OCI-LY1 (cell line): ENCODE measurements at regions not wholly inside any gene's neighbourhood (a gene's known extent, or its start where the extent isn't known, plus 50 kb on each side); places are given as distances from the start of the nearest gene placed in this dataset.

Experiments used
- H2AFZ ChIP-seq: fragments of 200-600 bp; sonication (generic), shearing (Covaris generic); 2 replicates; pipeline ENCODE4 v1.6.0; 2014; ENCODE audit warnings: antibody characterized with exemption, mild to moderate bottlenecking, low read length
- H3F3A ChIP-seq: fragments of 200-600 bp; sonication (generic), shearing (Covaris generic); 2 replicates; pipeline ENCODE4 v1.6.0; 2014; ENCODE audit warnings: mild to moderate bottlenecking, antibody characterized with exemption, low read length, moderate library complexity; ENCODE audit not compliant: insufficient read depth
- H3K27ac ChIP-seq: fragments of 200-600 bp; sonication (generic); 2 replicates; pipeline ENCODE4 v1.5.1; 2014; ENCODE audit warnings: low read length, mixed run types, mild to moderate bottlenecking, low read depth; ENCODE audit not compliant: poor library complexity, severe bottlenecking
- H3K27me3 ChIP-seq: fragments of 200-600 bp; sonication (generic); 2 replicates; pipeline ENCODE4 v1.6.0; 2014; ENCODE audit warnings: antibody characterized with exemption, mild to moderate bottlenecking, low read length, moderate library complexity; ENCODE audit not compliant: insufficient read depth
- H3K36me3 ChIP-seq: fragments of 200-600 bp; sonication (generic); 2 replicates; pipeline ENCODE4 v1.6.1; 2014; ENCODE audit warnings: mild to moderate bottlenecking, antibody characterized with exemption, low read length, moderate library complexity, mixed read lengths; ENCODE audit not compliant: insufficient read depth
- H3K4me1 ChIP-seq: fragments of 200-600 bp; sonication (generic); 2 replicates; pipeline ENCODE4 v1.5.1; 2014; ENCODE audit warnings: mild to moderate bottlenecking, low read length, moderate library complexity; ENCODE audit not compliant: insufficient read depth, severe bottlenecking
- H3K4me2 ChIP-seq: fragments of 200-600 bp; sonication (generic), shearing (Covaris generic); 2 replicates; pipeline ENCODE4 v1.6.1; 2014; ENCODE audit warnings: low read length
- H3K4me3 ChIP-seq: fragments of 200-600 bp; sonication (generic); 2 replicates; pipeline ENCODE4 v1.5.1; 2014; ENCODE audit warnings: low read length, low read depth, mild to moderate bottlenecking, mixed read lengths; ENCODE audit not compliant: poor library complexity, severe bottlenecking
- H3K79me2 ChIP-seq: fragments of 200-600 bp; shearing (Covaris generic); 2 replicates; pipeline ENCODE4 v1.6.1; 2016; ENCODE audit warnings: mixed run types, low read length, mixed read lengths; ENCODE audit not compliant: insufficient read depth
- H3K9ac ChIP-seq: fragments of 200-600 bp; sonication (generic), shearing (Covaris generic); 2 replicates; pipeline ENCODE4 v1.6.1; 2014; ENCODE audit warnings: mild to moderate bottlenecking, low read length, mixed read lengths
- H3K9me2 ChIP-seq: fragments of 200-600 bp; sonication (generic), shearing (Covaris generic); 2 replicates; pipeline ENCODE4 v1.6.1; 2014; ENCODE audit warnings: low read depth, mild to moderate bottlenecking, low read length, mixed read lengths
- H3K9me3 ChIP-seq: fragments of 200-600 bp; shearing (Covaris generic); 2 replicates; pipeline ENCODE4 v1.6.1; 2014; ENCODE audit warnings: low read length, mixed read lengths
- H4K20me1 ChIP-seq: fragments of 200-600 bp; sonication (generic), shearing (Covaris generic); 2 replicates; pipeline ENCODE4 v1.6.0; 2016; ENCODE audit warnings: mild to moderate bottlenecking, low read length; ENCODE audit not compliant: insufficient read depth
- EZH2 ChIP-seq: fragments of 200-600 bp; sonication (generic), shearing (Covaris generic); IDR thresholded peaks from 2 replicates; pipeline ENCODE4 v1.8.0; 2017; ENCODE audit warnings: borderline replicate concordance, mixed run types, mild to moderate bottlenecking, antibody characterized with exemption, low read length, moderate library complexity, mixed read lengths
- TF ChIP-seq, protein P1 (sequence below): fragments of 200-600 bp; sonication (generic), shearing (Covaris generic); IDR thresholded peaks from 2 replicates; pipeline ENCODE4 v1.5.1; 2017; ENCODE audit warnings: mild to moderate bottlenecking, antibody characterized with exemption, low read length, moderate library complexity, mixed read lengths

DNA sequence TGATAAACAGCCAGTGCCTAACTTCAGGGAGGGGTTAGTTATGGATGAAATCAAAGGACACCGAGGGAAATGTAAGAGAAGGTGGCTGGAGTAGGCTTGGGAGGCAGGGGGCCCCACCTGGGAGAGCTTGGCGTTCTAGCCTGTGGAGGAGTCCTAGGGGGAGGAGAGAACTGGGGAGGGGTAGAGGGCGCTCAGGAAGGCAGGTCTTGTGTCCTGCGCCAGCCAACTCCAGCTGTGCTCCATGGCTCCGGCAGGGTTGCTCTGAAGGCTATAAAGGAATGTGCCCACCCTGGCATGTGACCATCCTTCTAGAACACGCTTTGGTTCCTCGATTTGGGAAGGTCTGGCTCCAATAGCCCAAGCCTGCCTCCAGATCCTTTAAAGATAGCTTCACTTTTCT lies 96.3 kb downstream of the SEC61G start:
- no peaks in the 10 kb centered on the region for H3K4me1 ChIP-seq
- H3K36me3 ChIP-seq = no peaks in the 10 kb centered on the region
- no peaks in the 10 kb centered on the region for H3K9me3 ChIP-seq
- no peak overlapping the region for H3K9ac ChIP-seq
- no peaks in the 10 kb centered on the region for H4K20me1 ChIP-seq
- H3K4me3 ChIP-seq = no peak overlapping the region
- no peak for TF ChIP-seq EZH2
- TF ChIP-seq, protein P1, sequence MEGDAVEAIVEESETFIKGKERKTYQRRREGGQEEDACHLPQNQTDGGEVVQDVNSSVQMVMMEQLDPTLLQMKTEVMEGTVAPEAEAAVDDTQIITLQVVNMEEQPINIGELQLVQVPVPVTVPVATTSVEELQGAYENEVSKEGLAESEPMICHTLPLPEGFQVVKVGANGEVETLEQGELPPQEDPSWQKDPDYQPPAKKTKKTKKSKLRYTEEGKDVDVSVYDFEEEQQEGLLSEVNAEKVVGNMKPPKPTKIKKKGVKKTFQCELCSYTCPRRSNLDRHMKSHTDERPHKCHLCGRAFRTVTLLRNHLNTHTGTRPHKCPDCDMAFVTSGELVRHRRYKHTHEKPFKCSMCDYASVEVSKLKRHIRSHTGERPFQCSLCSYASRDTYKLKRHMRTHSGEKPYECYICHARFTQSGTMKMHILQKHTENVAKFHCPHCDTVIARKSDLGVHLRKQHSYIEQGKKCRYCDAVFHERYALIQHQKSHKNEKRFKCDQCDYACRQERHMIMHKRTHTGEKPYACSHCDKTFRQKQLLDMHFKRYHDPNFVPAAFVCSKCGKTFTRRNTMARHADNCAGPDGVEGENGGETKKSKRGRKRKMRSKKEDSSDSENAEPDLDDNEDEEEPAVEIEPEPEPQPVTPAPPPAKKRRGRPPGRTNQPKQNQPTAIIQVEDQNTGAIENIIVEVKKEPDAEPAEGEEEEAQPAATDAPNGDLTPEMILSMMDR = no peak
- no peaks in the 10 kb centered on the region for H3K79me2 ChIP-seq
- H3K4me2 ChIP-seq = no peak overlapping the region
- H3K27me3 ChIP-seq = no peaks in the 10 kb centered on the region; the same call in 1 of the 2 replicates
- no peaks in the 10 kb centered on the region for H3F3A ChIP-seq
- no peaks in the 10 kb centered on the region for H3K9me2 ChIP-seq
- H2AFZ ChIP-seq = no peak overlapping the region
- H3K27ac ChIP-seq = no peak overlapping the region

- no peak overlapping the region for H2AFZ ChIP-seq
- H3K9me2 ChIP-seq = no peaks in the 10 kb centered on the region
- no peaks in the 10 kb centered on the region for H3K79me2 ChIP-seq
- H3K36me3 ChIP-seq = no peaks in the 10 kb centered on the region
- H3K27ac ChIP-seq = no peak overlapping the region
- no peaks in the 10 kb centered on the region for H3F3A ChIP-seq
- no peaks in the 10 kb centered on the region for H4K20me1 ChIP-seq
- no peak overlapping the region for H3K9ac ChIP-seq
- no peaks in the 10 kb centered on the region for H3K9me3 ChIP-seq
- no peak overlapping the region for H3K4me2 ChIP-seq
- no peak for TF ChIP-seq EZH2
- TF ChIP-seq, protein P1 = no peak
- no peaks in the 10 kb centered on the region for H3K4me1 ChIP-seq
- no peak overlapping the region for H3K4me3 ChIP-seq
- no peaks in the 10 kb centered on the region for H3K27me3 ChIP-seq
These were observed 105.1 kb downstream of the SEC61G start for GRCh38 chr7:54653905-54654304.

DNA sequence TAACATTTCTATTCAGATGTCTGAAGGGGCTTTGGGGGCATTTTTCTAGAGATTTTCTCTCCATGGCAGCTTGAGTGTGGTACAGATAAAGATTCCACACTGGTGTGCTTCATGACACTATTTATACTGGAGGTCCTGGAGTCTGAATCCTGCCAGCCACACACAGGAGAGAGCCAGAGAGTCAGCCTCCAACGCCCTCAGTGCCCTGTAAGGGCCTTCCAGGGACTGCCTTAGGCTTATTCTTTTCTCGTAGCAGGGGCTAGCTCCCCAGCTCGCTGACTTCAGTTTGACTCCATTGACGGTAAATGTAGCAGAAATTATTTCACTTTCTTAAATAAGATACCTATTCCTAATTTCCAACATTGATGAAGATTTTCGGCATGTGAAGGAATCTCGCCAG lies 100.9 kb downstream of the VSTM2A start:
- H3K9me3 ChIP-seq = no peaks in the 10 kb centered on the region
- H3K9me2 ChIP-seq = no peaks in the 10 kb centered on the region; the same call in 1 of the 2 replicates
- H4K20me1 ChIP-seq = no peaks in the 10 kb centered on the region
- H3K4me1 ChIP-seq = no peaks in the 10 kb centered on the region
- H3K27me3 ChIP-seq = no peaks in the 10 kb centered on the region
- H3K9ac ChIP-seq = no peak overlapping the region
- no peak overlapping the region for H3K4me3 ChIP-seq
- H3K27ac ChIP-seq = no peak overlapping the region
- H2AFZ ChIP-seq = no peak overlapping the region
- no peaks in the 10 kb centered on the region for H3F3A ChIP-seq
- no peaks in the 10 kb centered on the region for H3K79me2 ChIP-seq
- H3K4me2 ChIP-seq = no peak overlapping the region
- H3K36me3 ChIP-seq = no peaks in the 10 kb centered on the region
- TF ChIP-seq, protein P1 = no peak
- no peak for TF ChIP-seq EZH2
